HL-60 (cell line): ENCODE measurements at regions not wholly inside any gene's neighbourhood (a gene's known extent, or its start where the extent isn't known, plus 50 kb on each side); places are given as distances from the start of the nearest gene placed in this dataset.
A peak's percentile ranks its signal among the peaks of the same experiment; 100 is the strongest.
"Not testable (repeated sequence)": the region's sequence is repeated elsewhere in the genome, so short reads cannot be mapped to it uniquely, and the experiment has no call there.

ENCODE experiments used
- DNase-seq, 2 experiments: peaks; one replicate each; pipeline ENCODE4 v3.0.0-alpha.2; 2010 to 2020; ENCODE audit warnings: low read depth in 1 of 2, low spot score in 1 of 2
- H3K27ac ChIP-seq: fragments of 250-450 bp; sonication (Bioruptor Pico); replicated peaks from 2 replicates; pipeline ENCODE4 v1.5.1; 2020; ENCODE audit warnings: mild to moderate bottlenecking, moderate library complexity
- H3K27me3 ChIP-seq: fragments of 250-450 bp; sonication (Bioruptor Pico); 2 replicates; pipeline ENCODE4 v1.5.1; 2021; ENCODE audit warnings: mild to moderate bottlenecking, moderate library complexity; ENCODE audit not compliant: insufficient read depth, poor library complexity, severe bottlenecking
- H3K4me3 ChIP-seq: replicated peaks from 2 replicates; pipeline ENCODE4 v1.5.1; 2011; ENCODE audit warnings: mild to moderate bottlenecking, control low read depth, low read length; ENCODE audit not compliant: insufficient read depth
- GABPA ChIP-seq: IDR thresholded peaks from 2 replicates; pipeline ENCODE4 v1.6.1; 2012; ENCODE audit warnings: low read depth
- POLR2AphosphoS5 ChIP-seq: IDR thresholded peaks from 2 replicates; pipeline ENCODE4 v1.6.1; 2012; ENCODE audit warnings: low read depth
- REST ChIP-seq: IDR thresholded peaks from 2 replicates; pipeline ENCODE4 v1.6.1; 2012; ENCODE audit warnings: low read depth; ENCODE audit not compliant: insufficient replicate concordance
- SPI1 ChIP-seq: IDR thresholded peaks from 2 replicates; pipeline ENCODE4 v1.6.1; 2012; ENCODE audit warnings: low read depth, mild to moderate bottlenecking, borderline replicate concordance
- TF ChIP-seq, protein P1 (sequence below): IDR thresholded peaks from one replicate; pipeline ENCODE4 v1.5.1; 2011; ENCODE audit warnings: low read length, control low read depth, inconsistent platforms; ENCODE audit not compliant: insufficient read depth

DNA sequence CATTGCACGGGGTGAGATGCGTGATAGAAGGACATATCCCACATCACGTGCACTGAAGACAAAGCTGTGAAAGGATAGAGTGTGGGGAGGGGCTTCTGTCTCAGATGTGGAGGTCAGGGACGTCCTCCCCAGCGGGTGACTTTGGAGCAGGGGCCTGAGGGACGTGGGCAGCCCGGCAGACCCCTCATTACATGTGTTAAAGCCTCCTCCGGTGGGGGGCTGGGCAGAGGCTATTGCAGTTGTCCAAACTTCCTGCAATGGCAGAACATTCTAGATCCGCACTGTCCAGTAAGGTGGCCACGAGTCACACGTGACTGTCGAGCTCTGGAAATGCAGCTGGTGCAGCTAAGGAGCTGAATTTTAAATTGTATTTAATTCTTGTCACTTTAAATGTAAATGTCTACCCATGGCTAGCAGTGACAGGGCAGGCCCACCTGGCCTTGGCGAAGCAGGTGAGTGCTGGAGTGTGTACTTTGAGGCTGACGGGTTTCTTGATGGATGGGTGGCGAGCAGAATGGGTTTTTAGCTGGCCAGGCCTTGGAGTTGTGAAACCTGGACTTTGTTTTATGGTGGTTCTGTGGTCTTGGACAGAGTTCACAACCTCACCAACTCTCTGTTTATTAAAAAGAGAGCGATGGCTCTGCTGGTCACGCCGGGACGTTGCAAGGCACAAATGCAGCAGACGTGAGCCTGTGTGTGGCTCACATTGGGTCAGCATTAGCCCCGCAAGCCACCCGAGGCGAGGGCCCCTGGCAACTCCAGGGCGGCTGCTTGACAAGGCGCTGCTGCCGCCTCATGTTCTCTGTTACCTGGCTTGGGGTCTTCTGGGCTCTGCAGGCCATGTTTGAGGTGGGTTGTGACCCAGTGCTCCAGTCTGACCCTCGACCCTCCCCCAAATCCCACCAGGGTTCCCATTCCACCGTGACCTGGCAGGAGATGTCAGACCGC, 177.6 kb downstream of the NPIPB11 start:
- H3K4me3 ChIP-seq, H3K27ac ChIP-seq, H3K27me3 ChIP-seq, DNase-seq: not testable (repeated sequence)

GRCh38 chr16:29227751-29228663, 178.5 kb downstream of the NPIPB11 start:
- TF ChIP-seq, protein P1, sequence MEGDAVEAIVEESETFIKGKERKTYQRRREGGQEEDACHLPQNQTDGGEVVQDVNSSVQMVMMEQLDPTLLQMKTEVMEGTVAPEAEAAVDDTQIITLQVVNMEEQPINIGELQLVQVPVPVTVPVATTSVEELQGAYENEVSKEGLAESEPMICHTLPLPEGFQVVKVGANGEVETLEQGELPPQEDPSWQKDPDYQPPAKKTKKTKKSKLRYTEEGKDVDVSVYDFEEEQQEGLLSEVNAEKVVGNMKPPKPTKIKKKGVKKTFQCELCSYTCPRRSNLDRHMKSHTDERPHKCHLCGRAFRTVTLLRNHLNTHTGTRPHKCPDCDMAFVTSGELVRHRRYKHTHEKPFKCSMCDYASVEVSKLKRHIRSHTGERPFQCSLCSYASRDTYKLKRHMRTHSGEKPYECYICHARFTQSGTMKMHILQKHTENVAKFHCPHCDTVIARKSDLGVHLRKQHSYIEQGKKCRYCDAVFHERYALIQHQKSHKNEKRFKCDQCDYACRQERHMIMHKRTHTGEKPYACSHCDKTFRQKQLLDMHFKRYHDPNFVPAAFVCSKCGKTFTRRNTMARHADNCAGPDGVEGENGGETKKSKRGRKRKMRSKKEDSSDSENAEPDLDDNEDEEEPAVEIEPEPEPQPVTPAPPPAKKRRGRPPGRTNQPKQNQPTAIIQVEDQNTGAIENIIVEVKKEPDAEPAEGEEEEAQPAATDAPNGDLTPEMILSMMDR = peak; percentile 5
- H3K27me3 ChIP-seq, H3K4me3 ChIP-seq, H3K27ac ChIP-seq: not testable (repeated sequence)
- DNase-seq = peak; percentile 32 to 66

DNA sequence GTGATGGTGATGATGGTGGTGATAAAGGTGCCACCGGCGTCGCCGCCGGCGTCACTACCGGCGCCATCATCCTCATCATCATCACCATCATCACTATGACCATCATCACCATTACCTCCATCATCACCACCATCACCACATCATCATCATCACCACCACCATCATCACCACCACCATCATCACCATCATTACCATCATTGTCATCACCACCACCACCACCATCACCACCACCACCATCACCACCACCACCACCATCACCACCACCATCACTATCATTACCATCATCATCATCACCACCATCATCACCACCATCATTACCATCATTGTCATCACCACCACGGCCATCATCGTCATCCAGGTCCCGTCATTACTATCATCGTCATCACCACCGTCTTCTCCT, 179.7 kb downstream of the NPIPB11 start:
- TF ChIP-seq SPI1 (no peak), GABPA (no peak), REST (no peak), POLR2AphosphoS5 (no peak)
- TF ChIP-seq, protein P1 = no peak

GRCh38 chr16:29224675-29225074, 181.8 kb downstream of the NPIPB11 start:
- not testable (repeated sequence) for H3K27ac ChIP-seq, H3K4me3 ChIP-seq, DNase-seq, H3K27me3 ChIP-seq

More for the DNA sequence above, 179.7 kb downstream of the NPIPB11 start:
- Histone ChIP-seq H3K27me3 (no peaks in the 10 kb centered on the region), H3K27ac (no peak overlapping the region), H3K4me3 (no peak overlapping the region)
- DNase-seq = no peak

GRCh38 chr16:29222615-29223014, 183.9 kb downstream of the NPIPB11 start:
- not testable (repeated sequence) for H3K27ac ChIP-seq, H3K27me3 ChIP-seq, DNase-seq, H3K4me3 ChIP-seq

DNA sequence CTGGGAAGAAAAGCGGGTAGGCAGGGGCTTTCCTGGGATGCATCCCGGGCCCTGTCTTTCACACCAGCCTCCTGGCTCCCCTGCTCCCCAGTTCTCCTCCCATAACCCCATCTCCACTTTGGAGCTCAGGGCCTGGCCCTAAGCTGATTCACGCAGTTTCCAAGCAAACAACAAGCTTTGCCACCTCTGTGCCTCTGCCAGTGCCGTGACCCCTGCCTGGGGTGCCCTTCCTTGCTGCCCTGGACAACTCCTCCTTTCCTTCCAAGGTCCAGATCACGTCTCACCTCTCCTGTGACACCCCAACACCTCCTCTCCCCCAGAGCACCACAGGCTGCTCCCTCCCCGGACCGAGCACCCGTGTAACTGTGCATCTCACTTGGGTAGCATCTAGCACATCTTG, 184.5 kb downstream of the NPIPB11 start:
- not testable (repeated sequence) for H3K4me3 ChIP-seq, H3K27me3 ChIP-seq, DNase-seq, H3K27ac ChIP-seq

DNA sequence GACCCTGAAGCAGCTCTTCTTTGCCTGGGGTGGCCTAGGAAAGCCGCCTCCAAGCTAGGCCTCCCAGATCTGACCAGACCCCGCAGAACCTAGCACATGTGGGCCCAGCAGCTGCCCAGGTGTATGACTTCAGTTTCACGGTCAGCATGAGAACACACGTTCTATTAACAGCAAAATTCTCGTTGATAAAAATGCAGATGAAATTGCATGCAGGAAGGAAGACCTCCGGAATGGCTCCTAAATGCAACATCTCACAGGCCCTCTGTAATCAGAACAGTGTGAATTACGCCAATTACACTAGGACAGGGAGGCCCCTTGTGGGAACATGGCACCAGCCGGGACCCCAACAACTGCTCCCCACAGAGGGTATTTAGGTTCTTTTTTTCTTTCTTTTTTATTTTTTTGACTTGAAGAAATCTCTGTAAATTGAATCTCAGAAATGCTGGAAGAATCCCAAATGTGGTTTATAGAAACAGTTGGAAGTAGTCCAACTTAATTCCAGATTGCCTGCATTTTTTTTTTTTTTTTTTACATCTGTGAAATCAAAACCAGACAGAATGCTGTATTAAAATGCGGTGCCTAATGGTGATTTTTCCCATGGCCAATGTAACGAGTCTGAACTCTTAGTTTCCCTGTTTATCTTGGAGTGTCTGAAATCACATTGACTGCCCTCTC, 185.1 kb downstream of the NPIPB11 start:
- H3K27ac ChIP-seq, H3K4me3 ChIP-seq, H3K27me3 ChIP-seq, DNase-seq: not testable (repeated sequence)

DNA sequence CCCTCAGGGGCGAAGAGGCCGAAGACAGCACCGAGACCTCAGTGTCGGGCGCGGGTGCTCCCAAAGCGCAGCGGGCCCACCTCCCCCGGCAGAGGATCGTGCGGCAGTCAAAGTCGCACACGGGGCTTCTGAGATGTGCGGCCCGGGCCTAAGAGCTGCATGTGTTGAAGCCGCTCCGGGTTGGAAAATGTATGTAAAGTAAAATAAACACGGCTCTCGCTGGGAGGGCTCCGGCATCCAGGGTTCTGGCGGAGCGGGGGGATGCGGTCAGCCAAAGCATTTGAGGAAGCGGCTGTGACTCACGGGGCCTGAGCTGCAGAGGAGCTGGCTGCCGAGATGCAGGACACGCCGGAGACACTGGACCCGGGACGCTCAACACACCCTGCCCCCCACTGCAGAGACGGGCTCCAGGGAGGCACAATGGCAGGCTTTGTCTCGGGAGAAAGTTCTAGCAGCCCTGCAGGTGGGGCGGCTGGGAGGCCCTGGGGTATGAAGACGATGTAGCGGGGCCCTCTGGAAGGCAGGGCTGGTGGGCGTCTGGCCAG, 185.8 kb downstream of the NPIPB11 start:
- not testable (repeated sequence) for H3K4me3 ChIP-seq, DNase-seq, H3K27ac ChIP-seq, H3K27me3 ChIP-seq

- DNase-seq, H3K27me3 ChIP-seq, H3K4me3 ChIP-seq, H3K27ac ChIP-seq: not testable (repeated sequence)
These were observed 186.4 kb downstream of the NPIPB11 start for GRCh38 chr16:29219966-29220646.
